ENCODE measurements at regions not wholly inside any gene's neighbourhood (a gene's known extent, or its start where the extent isn't known, plus 50 kb on each side); places are given as distances from the start of the nearest gene placed in this dataset.

- TF ChIP-seq ZBTB4 (CRISPR knock-in tag; IDR thresholded peaks at IDR 0.05; ENCODE audit: borderline replicate concordance) (no peak), ZNF704 (CRISPR knock-in tag; IDR thresholded peaks at IDR 0.05; ENCODE audit: borderline replicate concordance) (no peak), SKIL (CRISPR knock-in tag; IDR thresholded peaks at IDR 0.05; ENCODE audit: borderline replicate concordance) (no peak)
These were observed 233.0 kb upstream of the KAZN start (continued) for GRCh38 chr1:14365301-14365988.
